GM13976 (cell line): ENCODE measurements at regions not wholly inside any gene's neighbourhood (a gene's known extent, or its start where the extent isn't known, plus 50 kb on each side); places are given as distances from the start of the nearest gene placed in this dataset.

Experiments
- DNase-seq: peaks from one replicate; pipeline ENCODE4 v3.0.0; 2012; ENCODE audit warnings: low spot score
- CTCF ChIP-seq: IDR thresholded peaks from 2 replicates; pipeline ENCODE4 v1.5.1; 2012; ENCODE audit warnings: borderline replicate concordance, mild to moderate bottlenecking; ENCODE audit not compliant: insufficient read depth; ENCODE audit errors: extremely low read depth, missing control alignments, control extremely low read depth
- in situ Hi-C: fragments of 300-500 bp; cut with MboI; formaldehyde crosslinking; loops from one replicate; pipeline ENCODE4 v1.12.0; 2022; ENCODE audit warnings: low sequenced_read_pairs, mixed read lengths, inconsistent platforms; ENCODE audit not compliant: unreplicated experiment

- DNase-seq: no peak
- in situ Hi-C loops: no loop called here
- TF ChIP-seq CTCF: no peak
These were observed 106.8 kb upstream of the BOC start for GRCh38 chr3:113104357-113105092.

- TF ChIP-seq CTCF: no peak
- no peak for DNase-seq
- in situ Hi-C loops: no loop called here
These were observed 106.3 kb upstream of the BOC start for GRCh38 chr3:113105093-113105449.

GRCh38 chr3:113105966-113106660 lies 105.2 kb upstream of the BOC start:
- DNase-seq: no peak
- in situ Hi-C loops: no loop called here
- no peak for TF ChIP-seq CTCF

- no peak for DNase-seq
- TF ChIP-seq CTCF: no peak
- in situ Hi-C loops: no loop called here
These were observed 101.1 kb upstream of the BOC start for GRCh38 chr3:113110267-113110666.

- TF ChIP-seq CTCF: no peak
- no peak for DNase-seq
- in situ Hi-C loops: no loop called here
These were observed 100.2 kb upstream of the BOC start for GRCh38 chr3:113111011-113111707.

- DNase-seq: no peak
- in situ Hi-C loops: no loop called here
- TF ChIP-seq CTCF: no peak
These were observed 98.0 kb upstream of the BOC start for GRCh38 chr3:113113361-113113760.
